H54 (cell line): ENCODE measurements at regions not wholly inside any gene's neighbourhood (a gene's known extent, or its start where the extent isn't known, plus 50 kb on each side); places are given as distances from the start of the nearest gene placed in this dataset.

Source experiments
- DNase-seq: peaks from one replicate; pipeline ENCODE4 v3.0.0; 2011; ENCODE audit warnings: low spot score, mixed read lengths; ENCODE audit not compliant: insufficient read length
- FAIRE-seq: peaks from 3 replicates; lab custom pipeline; 2011; peaks lifted over from hg19 to GRCh38; lab: Jason Lieb, UNC
- POLR2A ChIP-seq: IDR thresholded peaks from 2 replicates; pipeline ENCODE4 v1.6.1; 2011; ENCODE audit warnings: low read depth, mild to moderate bottlenecking, low read length

DNA sequence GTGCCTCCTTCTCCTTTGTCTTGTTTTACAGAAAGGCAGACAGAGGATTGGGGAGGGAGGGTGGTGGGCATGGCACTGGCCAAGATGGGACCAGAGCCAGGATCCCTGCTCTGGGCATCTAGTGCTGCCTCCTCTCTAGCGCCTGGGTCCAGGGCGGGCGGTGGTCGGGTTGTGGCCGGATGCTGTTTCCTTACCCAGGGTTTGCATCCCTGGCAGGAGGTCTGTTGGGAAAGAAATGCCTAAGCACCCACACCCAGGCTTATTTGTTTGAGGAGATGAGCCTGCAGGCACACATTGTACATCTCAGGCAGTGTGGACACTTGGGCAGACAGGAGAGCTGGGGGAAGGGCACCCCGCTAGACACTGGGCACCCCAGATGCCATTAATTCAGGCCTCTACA, 102.3 kb upstream of the PCBD1 start:
- FAIRE-seq = no peak
- TF ChIP-seq POLR2A = no peak
- DNase-seq = no peak

DNA sequence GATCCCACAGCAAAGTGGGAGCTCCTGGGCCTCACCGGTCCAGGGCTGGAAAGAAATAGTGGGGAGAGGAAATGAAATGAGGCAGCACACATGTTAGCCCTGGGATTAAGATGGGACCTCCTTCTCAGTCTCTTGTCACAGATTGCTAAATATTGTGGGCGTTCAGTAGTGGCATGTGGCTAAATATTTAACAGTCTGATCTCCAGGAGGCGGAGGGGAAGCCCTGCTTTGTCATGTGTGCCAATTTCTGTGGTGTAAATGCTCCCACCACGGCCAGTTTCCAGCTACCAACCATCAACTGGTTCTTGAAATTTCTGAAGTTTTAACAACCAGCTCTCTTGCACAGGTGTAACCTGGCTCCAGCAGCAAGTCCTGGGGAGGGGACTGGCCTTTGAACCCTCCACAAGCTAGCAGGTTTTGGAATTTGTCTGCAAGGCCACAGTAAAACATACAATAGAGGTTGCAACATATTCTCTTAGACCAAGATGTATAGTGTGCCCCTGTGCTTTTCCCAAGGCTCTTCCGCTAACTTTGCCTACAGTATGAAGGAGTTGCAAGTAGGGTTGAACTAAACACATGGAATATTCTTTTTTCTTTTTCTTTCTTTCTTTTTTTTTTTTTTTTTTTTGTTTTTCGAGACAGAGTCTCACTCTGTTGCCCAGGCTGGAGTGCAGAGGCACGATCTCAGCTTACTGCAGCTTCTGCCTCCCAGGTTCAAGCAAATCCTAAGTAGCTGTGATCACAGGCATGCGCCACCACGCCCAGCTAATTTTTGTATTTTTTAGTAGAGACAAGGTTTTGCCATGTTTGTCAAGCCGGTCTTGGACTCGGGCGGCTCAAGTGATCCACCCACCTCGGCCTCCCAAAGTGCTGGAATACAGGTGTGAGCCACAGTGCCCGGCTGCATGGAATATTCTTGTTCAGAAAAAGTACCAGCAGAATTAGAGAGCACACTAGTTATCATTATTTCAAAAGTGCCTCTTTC, 103.1 kb upstream of the PCBD1 start:
- DNase-seq (no peak), FAIRE-seq (no peak)
- no peak for TF ChIP-seq POLR2A

DNA sequence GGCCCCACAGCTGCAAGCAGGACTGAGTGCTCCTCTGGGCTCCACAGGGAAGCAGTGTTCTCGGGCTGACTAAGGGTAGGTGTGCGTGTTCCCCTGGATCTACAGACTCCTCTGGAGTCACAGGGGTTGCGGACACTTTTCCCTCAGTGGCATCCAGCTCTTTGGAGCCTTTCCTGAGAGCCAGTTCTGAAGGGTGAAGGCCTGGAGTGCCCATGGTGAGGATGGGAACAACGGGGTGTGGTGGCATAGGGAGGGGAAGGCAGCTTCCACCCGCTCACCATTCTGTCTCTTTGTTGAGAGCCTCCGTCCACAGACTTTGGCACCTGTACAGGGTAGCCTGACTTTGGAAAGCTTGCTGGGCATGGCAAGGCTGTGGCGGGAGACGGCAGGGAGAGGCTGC, 104.1 kb upstream of the PCBD1 start:
- no peak for TF ChIP-seq POLR2A

DNA sequence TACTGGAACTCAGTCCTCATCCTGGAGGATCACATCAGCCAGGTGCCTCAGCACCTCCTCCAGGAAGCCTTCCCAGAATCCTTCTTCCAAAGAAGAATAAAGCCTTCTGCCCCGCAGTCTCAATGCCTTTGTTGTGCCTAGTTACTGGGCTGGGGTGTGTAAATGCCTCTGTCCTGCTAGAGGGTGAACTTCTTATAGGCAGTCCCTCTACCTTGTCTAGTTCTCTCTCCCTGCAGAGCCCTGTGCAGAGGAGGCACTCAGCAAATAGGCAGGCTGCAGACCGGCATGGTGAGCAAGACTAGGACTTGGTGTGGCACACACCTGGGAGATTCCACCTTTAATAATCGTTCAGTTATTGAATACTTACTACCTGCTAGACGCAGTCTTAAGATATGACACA, 104.7 kb upstream of the PCBD1 start:
- DNase-seq = no peak
- no peak for TF ChIP-seq POLR2A
- FAIRE-seq = no peak

More for the DNA sequence above, 104.1 kb upstream of the PCBD1 start:
- FAIRE-seq (no peak), DNase-seq (no peak)

DNA sequence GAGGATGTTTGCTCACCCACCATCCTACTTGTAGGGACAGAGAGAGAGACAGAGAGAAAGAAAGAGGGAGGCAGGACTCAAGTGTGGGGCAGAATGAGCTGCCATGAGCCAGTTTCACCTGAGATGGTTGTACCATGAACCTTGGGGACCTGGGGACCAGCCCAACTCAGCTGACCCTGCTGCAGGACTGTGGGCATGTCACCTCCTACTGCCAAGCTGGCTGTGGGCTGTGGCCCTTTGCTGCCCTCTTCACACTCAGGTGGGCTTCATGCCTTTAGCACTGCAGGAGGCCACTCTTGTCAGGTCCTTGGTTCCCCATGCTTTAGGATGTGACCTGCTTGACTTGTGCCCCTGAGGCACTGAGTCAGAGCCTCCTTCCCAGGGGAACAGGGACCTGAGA, 108.2 kb upstream of the PCBD1 start:
- FAIRE-seq (no peak), DNase-seq (no peak)
- no peak for TF ChIP-seq POLR2A

DNA sequence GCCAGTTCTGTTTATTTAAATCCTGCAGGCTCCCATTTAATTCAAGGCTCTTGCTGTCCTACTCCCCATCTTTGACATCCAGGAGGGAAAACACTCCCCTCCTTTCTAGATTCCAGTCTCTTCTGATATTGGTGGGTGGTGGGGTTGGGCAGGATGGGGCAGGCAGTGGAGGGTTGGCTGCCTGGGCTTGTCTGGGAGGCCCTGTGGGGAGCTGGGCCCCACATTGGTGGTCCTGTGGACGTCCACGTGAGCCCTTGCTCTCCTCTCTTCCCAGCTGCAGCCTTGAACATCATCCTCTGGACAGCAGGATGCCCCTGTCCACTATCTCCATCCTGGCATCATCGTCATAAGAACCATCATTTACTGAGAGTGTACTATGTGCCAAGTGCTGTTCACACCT, 108.9 kb upstream of the PCBD1 start:
- TF ChIP-seq POLR2A = no peak
- DNase-seq = no peak
- no peak for FAIRE-seq

DNA sequence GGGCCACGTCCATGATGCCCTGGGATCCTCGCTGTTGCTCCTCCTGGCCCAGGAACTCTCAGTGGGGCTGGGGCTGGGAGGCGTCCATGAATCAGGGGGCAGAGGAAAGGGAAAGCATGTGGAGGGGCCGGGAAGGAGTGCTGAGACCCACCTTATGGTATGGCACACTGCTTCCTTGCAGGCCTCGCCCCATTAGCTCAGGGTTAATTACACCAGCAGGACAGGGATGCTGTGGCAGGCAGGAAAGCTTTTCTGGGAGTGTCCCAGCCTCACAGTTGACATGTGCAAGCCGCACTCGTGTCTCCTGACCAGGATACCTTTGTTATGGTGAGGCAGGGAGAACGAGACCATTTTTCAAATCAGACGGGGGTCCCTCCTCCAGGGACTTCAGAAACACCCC, 109.7 kb upstream of the PCBD1 start:
- FAIRE-seq (no peak), DNase-seq (no peak)
- TF ChIP-seq POLR2A = no peak

DNA sequence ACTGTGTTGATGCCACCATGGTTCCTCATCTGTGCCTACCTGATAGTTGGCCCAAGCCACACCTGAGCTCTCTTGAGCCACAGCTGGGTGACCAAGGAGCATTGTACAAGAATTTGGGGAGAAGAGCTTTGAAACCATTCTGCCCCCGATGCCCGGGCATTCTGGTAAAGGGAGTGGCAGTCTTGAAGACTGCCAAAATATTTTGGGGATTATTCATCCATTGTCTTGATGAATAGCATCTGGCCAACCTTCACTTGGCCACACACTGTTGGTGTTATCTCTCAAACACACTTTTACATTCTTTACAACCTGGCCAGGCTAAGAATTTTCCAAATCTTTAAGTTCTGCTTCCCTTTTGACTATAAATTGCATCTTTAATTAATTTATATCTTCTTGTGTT, 113.1 kb upstream of the PCBD1 start:
- TF ChIP-seq POLR2A = no peak
- DNase-seq = no peak
- FAIRE-seq = no peak

DNA sequence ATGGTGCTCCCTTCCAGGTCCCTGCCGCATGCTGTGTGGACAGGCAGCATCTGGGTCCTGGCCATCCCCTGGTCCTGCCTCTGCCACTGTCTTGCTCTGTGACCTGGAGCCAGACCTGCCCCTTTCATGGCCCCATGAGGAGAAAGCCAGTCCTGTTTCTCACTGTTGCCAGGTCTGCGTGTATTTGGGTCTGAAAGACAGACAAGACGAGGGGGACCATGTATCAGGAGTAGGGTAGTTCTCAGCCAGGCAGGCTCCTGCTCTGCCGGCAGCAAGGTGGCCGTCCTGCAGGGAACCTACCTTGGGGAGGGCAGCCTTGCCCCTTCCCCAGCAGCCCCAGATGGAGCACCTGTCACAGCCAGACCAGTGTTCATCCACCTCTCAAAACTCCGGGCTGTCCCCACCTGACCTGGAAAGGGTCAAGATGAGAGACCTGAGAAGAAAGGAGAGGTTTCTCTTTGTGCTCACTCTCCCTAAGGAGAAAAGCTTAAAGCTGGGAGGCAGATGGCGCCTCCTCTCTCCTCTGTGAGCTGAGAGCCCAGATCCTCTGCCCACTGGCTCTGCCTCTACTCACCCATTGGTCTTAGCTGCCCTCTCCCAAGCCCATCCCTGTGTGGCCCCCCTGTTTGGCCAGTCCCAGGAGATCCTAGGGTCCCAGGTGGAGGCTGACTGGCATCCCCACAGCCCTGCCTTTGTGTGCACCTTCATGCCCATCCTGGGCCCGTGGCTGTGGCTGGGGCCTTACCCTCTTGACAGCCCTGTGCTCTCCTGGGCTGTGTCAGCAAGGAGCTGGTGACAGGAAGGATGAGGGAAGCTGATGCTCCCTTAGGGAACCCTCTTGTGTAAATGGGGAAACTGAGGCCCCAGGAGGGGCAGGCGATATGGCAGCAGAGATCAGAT, 116.1 kb upstream of the PCBD1 start:
- no peak for DNase-seq
- no peak for TF ChIP-seq POLR2A
- no peak for FAIRE-seq

DNA sequence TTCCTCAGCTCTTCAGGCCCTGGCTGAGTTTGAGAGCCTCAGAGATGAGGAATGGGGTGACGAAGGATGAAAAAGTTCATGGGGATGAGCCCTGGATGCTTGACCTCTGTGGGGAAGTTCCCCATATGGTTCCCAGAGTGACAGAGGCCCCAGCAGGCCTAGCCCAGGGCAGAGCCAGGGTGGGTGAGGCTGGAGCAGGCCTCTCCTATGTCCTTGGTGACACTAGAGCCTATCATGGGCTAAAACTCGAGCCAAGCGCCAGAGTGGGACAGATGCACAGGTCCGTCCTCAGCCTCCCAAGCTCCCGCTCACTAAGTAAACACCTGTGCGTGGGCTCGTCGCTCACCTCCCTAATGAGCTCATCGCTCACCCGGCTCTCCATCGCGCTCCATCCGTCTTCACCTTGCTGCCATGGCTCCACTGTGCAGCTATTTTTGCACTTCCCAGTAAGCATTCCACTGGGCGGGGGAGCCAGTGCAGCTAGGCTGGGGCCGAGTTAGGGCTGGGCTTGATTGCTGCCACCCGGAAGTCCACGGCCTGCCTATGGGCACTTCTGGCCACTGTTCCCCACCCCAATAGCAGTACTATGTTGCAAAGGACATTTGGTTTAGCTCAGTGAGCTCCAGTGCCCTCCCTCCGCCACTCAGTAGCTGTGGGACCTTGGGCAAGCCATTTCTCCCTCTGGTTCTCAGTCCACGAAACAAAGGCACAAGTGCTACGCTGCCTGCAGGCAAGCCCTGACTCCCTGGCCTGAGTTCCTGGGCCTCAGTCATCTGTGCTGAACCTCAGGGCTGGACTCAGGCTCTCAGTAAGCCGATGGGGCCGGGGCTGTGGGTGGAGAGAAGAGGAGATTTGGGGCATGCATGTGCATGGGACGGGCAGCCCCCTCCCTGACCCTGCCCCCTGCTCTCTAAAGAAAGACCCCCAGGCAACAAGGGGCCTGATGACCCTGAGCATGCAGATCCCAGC, 117.3 kb upstream of the PCBD1 start:
- FAIRE-seq = no peak
- no peak for DNase-seq
- TF ChIP-seq POLR2A = no peak

DNA sequence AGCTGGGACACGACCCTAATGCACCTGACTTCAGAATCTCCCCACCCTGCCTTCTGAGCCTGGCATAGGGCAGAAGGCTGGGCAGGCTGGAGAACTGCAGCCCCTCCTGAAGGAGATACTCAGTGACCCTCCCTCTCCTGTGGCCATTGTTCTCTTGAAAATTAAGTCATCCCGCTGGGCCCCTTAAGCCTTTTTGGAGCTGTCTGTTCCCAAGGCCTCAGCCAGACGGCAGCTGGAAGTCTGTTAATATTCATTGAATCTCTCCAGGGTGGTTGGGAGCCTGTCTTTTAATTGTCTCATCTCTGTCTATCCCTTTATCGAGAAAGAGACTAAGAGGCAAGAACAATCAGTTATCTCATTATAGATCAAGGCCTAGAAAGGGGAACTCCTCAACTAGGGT, 118.1 kb upstream of the PCBD1 start:
- TF ChIP-seq POLR2A = no peak
- FAIRE-seq (no peak), DNase-seq (no peak)

DNA sequence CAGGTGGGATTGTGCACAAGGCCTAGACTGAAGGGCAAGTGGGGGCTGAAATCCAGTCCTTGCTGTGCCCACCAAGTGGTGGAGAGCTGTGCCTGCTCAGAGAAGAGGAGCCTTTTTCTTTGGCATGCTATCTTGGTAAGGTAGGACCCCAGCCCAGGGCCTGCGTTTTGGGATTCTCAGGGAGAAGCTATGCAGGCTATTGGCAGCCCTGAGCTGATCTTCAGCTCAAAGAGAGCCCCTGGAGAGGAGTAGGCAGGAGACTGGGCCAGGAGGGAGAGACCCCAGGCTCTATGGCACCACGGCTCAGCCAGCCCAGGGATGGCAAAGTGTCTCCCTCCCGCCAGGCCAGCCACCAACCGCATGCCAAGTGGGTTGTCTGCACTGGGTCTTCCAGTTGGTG, 119.2 kb upstream of the PCBD1 start:
- no peak for TF ChIP-seq POLR2A
- no peak for DNase-seq
- no peak for FAIRE-seq

DNA sequence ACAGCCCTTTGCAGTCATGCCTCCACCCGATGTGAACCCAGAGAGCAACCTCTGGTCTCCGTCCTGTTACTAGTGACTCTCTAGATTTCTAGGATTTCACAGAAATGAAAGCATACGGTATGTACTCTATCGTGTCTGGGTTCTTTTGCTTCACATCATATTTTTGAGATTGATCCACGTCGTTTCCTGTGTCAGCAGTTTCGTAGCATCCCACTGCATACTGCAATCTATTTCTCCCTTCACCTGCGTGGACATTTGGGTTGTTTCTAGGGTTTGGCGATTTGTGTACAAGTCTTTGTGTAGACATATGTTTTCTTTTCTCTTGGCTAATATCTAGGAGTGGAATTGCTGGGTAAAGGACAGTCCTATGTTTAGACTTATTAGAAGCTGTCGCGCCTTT, 119.8 kb upstream of the PCBD1 start:
- FAIRE-seq = no peak
- no peak for TF ChIP-seq POLR2A

More for the DNA sequence above, 119.8 kb upstream of the PCBD1 start:
- no peak for DNase-seq
